ENCODE measurements at regions not wholly inside any gene's neighbourhood (a gene's known extent, or its start where the extent isn't known, plus 50 kb on each side); places are given as distances from the start of the nearest gene placed in this dataset.
"Not testable (repeated sequence)": the region's sequence is repeated elsewhere in the genome, so short reads cannot be mapped to it uniquely, and the experiment has no call there.

DNA sequence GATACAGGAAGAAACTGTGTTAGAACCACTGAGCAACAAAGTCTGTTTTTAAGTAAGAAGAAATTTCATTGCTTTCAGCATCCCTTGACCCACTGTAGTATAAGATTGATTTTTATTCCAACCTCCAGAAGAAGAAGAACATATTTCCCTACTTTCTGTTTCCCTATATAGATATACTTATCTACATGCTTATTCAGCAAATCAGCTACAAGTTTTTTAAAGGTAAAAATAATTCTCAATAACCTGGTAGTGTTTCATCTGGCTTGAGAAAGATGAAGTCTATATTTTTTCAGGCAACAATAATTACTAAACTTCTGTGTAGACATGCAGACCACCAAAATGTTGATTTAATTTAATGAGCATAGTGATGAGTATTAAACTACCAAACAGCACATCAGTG, 201.0 kb downstream of the OSTF1 start:
- no peak for DNase-seq

DNA sequence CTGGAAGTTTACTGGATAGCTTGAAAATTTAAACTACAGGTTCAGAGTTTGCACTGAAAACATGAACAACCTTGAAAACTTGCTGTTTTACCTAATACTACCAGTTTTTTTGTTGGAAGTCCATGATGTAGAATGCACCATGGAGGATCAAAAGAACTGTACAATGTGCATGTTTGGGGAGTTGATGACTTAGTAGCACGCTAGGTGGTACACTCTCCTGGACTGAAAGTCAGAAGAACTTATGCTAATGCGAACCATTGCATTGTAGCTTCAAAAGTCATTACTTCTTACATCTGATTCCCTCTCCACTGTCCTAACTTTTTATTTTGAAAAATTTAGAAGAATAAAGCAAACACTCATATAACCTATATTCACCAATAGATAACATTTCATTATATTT, 211.0 kb downstream of the OSTF1 start:
- DNase-seq: no peak

DNA sequence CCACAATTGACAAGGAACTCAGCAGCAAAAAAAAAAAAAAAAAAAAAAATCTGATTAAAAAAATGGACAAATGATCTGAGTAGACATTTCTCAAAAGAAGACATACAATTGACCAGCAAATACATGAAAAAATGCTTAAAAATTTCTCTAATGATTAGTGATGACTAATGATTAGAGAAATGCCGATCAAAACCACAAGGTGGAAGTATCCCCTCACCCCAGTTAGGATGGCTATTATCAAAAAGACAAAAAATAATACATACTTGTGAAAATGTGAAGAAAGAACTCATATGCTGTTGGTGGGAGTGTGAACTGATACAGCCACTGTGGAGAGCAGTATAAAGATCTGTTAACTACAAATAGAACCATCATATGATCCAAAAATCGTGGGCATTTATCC, 245.3 kb downstream of the OSTF1 start:
- DNase-seq: no peak

GRCh38 chr9:75358846-75359245, 270.5 kb downstream of the OSTF1 start:
- DNase-seq: no peak

- DNase-seq: no peak
These were observed 271.3 kb downstream of the OSTF1 start for GRCh38 chr9:75359638-75360037.

DNA sequence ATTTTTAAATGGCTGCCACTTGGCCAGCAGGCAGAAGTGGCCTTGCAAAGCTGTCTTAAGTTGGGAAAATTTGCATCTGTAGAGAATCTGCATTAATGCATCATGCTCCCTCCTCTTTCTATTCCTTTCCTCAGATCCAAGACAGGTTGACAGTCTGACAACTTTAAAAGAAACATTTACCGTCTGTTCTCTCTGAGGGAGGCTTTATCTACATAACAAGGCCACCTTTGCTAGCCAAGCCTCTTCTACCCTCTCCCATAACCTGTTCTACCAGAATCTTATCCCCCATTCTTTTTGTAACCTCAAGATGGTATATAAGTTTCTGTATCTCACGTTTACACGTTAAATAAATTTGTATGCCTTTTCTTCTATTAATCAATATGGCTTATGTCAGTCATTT, 271.9 kb downstream of the OSTF1 start:
- DNase-seq: no peak

- DNase-seq: not testable (repeated sequence)
These were observed 274.1 kb downstream of the OSTF1 start for GRCh38 chr9:75362446-75362845.

DNA sequence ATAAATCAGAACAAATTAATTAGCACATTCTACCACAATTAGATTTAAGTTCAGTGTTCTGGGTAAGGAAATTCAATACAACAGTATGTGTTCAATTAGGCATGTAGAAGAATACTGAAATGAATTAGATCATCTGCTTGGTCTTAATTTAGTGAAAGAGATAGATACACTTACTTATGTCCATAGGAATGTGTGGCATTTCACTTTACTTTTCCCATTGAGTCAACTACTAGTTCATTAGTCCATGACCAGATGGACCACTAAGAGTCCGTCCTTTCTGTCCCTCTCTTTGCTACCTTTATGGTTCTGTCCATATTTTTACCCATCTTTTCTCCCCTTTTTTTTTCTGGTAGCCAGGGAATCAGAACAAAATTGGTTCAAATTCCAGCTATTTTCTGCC, 276.9 kb downstream of the OSTF1 start:
- no peak for DNase-seq

DNA sequence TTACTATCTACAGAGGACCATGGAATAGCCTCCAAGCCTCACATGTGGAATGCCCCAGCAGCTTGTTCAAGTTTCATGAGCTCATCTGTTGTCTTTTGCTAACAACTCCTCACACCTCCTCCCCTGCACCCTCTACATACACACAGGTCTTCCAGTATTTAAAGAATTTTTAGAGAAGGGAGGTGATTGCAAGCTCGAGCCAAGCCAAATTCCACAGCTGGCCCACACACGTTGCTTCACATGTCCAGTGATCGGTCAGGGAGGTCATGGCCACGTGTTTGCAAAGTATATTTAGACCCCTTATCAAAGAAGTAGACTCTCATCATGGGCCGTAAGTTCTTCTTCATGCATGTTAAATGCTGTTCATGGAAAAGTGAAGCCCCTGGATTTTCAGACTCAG, 281.7 kb downstream of the OSTF1 start:
- DNase-seq: no peak

- DNase-seq: no peak
These were observed 284.4 kb downstream of the OSTF1 start for GRCh38 chr9:75372499-75373268.

DNA sequence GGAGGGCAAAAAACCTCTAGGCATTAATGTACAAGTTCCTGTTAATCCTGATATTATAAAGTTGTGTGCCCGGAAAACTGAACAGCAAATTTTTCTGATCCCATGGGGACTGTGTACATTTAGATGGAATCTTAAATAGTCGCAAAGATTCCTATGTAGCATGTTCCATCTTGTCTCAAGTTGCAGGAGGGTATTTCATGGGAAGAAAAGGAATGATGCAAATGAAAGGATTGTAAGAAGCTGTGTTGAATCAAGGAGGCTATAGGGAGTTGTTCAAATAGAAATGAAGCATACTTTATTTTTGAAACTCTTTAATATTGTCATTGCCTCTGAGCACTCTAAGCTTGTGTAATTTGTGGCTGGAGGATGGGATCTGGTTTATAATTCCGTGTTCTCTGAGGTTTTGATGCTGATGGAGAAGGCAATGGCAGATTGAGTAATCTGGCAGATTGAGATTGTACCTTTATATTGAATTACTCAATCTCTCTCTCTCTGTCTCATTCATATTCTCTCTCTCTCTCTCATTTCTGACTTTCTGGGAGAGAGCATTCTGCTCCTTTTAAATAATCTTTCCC, 288.5 kb downstream of the OSTF1 start:
- DNase-seq: no peak

DNA sequence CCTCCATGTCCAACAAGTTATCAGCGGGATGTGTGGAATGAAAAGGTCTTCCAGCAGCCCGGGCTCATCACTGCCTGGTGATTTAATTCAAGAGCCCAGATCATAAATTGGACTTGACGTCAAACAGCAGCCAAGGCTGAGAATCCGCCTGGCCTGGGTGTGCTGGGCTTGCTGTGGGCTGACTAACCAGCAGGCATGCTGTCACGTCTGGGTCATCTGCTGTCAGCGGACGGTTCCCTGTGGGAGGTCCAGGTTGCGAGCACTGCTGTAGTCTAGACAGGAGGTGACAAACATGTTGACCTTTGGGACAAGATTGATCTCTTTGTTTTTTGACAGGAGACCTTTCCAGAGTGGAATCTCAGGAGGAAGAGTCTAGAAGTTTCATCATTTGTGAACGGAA, 289.7 kb downstream of the OSTF1 start:
- no peak for DNase-seq

DNA sequence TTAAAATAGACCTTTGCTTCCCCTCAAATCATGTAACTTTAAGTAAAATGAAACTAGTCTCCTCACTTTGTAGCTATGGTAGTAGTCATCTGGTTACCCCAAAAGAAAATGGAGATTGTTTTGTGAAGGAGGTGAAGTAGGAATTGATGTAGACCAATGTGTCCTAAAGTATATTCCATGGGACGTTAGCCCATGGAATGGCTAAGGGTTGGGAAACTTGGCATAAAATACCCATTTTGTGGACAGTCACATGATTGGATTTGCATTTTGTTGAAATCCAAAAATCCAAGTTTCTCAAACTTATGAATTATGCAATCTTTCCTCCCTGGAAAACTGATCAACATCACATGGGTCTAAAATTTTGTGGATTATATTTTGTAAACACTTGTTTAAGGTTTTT, 290.6 kb downstream of the OSTF1 start:
- DNase-seq: no peak

DNA sequence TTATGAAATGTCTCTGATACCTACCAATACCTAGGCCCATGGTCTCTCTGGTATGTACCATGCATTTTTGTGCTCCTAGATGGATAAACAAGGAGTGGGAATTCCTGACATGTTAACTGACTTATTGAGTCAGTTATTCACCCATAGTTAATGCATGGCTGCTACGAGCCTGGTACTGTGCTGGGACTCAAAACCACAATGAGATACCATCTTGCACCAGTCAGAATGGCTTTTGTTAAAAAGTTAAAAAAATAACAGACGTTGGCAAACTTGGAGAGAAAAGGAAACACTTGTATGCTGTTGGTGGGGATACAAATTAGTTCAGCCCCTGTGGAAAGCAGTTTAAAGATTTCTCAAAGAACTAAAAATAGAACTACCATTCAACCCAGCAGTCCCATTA, 293.8 kb downstream of the OSTF1 start:
- no peak for DNase-seq

DNA sequence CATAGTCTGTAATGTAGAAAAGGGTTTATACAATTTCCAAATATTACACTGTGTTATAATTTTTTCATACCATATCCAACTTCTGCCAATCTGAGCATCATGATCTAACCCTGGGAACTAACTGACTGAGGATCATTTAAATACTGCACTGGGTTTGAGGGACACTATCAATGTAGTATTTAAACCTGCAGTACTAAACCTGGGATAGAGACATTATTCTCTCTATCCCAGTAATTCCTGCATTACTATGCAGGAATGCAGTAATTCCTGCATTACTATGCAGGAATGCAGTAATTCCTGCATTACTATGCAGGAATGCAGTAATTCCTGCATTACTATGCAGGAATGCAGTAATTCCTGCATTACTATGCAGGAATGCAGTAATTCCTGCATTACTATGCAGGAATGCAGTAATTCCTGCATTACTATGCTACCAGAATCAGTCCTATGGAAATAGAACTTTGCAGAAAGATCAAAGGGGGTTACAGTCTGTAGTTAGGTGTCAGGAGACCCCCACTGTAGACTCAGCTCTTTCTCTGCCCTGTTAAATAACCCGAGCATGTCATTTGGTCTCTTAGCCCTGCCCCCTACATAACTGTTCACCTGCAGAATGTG, 295.2 kb downstream of the OSTF1 start:
- not testable (repeated sequence) for DNase-seq

GRCh38 chr9:75385236-75385635, 296.9 kb downstream of the OSTF1 start:
- DNase-seq: no peak

GRCh38 chr9:75389101-75389500, 300.8 kb downstream of the OSTF1 start:
- no peak for DNase-seq

DNA sequence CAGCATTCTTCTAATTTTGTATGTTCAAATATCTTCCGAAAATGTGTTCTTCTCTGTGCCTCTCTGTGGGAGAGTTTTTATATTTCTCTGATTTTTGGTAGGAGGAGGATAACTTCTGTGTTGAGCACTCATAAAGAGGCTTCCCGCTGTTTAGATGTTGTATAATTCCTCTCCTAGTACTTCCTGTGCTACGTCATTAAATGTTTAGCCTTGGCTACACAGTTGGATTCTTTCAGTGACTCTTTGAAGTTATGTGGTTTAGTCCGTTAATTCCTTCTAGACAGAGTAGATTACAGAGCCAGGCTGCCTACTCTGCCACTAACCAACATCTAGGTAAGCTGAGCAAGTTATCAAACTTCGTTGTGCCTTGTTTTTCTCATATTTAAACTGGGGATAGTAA, 302.6 kb downstream of the OSTF1 start:
- no peak for DNase-seq

DNA sequence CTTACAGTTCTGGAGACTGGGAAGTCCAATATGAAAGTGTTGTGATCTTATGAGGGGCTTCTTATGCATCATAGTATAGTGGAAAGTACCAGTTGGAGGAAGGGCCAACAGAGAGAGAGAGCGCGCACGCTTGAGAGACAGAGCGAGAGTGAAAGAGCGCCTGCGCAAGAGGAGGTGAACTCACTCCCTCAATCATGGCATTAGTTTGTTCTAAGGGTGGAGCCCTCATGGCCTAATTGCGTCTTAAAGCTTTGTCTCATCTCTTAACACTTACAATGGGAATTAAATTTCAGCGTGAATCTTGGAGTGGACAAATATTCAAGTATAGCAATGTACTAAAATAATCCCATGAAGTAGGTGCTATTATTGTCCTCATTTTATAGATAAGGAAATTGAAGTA, 303.2 kb downstream of the OSTF1 start:
- DNase-seq: no peak

- DNase-seq: no peak
These were observed 307.0 kb downstream of the OSTF1 start for GRCh38 chr9:75395336-75395735.

GRCh38 chr9:75397836-75398235, 309.5 kb downstream of the OSTF1 start:
- no peak for DNase-seq

DNA sequence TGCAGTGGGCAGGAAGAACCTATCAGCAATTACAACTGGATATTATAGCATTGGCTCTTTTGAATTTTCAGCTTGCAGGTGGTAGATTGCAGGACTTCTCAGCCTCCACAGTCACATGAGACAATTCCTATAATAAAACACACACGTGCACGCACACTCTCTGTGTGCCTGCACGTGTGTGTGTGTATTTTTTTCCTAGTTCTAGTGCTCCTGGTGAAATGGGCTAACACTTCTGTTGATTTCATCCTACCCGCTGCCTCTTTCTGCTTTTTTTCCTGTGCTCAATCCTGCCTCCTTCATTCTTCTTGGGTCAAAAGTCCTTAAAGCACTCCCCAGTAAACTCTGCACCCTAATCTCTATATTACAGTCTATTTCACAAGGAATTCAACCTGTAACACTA, 320.1 kb downstream of the OSTF1 start:
- DNase-seq: no peak

DNA sequence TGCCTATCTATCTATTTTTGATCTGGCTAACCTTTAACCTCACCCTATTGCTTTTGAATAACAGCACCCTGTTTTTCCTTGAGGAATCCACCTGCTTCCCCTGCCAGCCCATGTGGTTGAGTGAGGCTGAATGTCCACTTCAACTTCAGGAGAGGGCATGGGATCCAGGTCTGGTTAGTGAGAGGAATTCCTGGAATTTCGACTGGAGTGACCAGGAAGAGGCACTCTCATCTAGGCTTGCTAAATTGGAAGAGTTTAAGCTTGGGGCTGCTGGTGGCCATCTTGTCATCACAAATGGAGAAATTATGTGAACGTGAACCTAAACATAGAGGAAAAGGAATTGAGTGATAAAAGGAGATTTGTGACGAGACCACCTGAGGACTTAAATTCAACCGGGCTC, 322.1 kb downstream of the OSTF1 start:
- DNase-seq: no peak

- DNase-seq: peak; percentile 19
These were observed 326.3 kb downstream of the OSTF1 start for GRCh38 chr9:75414371-75415160.
